ENCODE measurements at regions not wholly inside any gene's neighbourhood (a gene's known extent, or its start where the extent isn't known, plus 50 kb on each side); places are given as distances from the start of the nearest gene placed in this dataset.

- H3K36me3 Mint-ChIP-seq (ENCODE audit: insufficient read depth) = no peaks in the 10 kb centered on the region
- no peaks in the 10 kb centered on the region for H3K4me1 Mint-ChIP-seq (ENCODE audit: low read depth)
- ATAC-seq (no peak), DNase-seq (no peak)
- no peak overlapping the region for H3K4me3 Mint-ChIP-seq
- H3K9me3 Mint-ChIP-seq = peaks cover 17% of the 10 kb centered on the region
- no peaks in the 10 kb centered on the region for H3K27me3 Mint-ChIP-seq (ENCODE audit: low read depth)
Observed at GRCh38 chr9:13627071-13627470, 347.6 kb upstream of the MPDZ start.

- H3K36me3 Mint-ChIP-seq (ENCODE audit: insufficient read depth) = no peaks in the 10 kb centered on the region
- no peaks in the 10 kb centered on the region for H3K27me3 Mint-ChIP-seq (ENCODE audit: low read depth)
- H3K9me3 Mint-ChIP-seq = peaks cover 13% of the 10 kb centered on the region
- DNase-seq = no peak
- H3K4me1 Mint-ChIP-seq (ENCODE audit: low read depth) = no peaks in the 10 kb centered on the region
- H3K4me3 Mint-ChIP-seq = no peak overlapping the region
- ATAC-seq = no peak
Observed at GRCh38 chr9:13626601-13627000, 347.1 kb upstream of the MPDZ start.

- Mint-ChIP-seq H3K9me3 (no peaks in the 10 kb centered on the region), H3K36me3 (ENCODE audit: insufficient read depth) (no peaks in the 10 kb centered on the region), H3K4me1 (ENCODE audit: low read depth) (no peaks in the 10 kb centered on the region), H3K4me3 (no peak overlapping the region), H3K27me3 (ENCODE audit: low read depth) (no peaks in the 10 kb centered on the region)
- DNase-seq (no peak), ATAC-seq (no peak)
Observed at GRCh38 chr9:13621872-13622564, 342.5 kb upstream of the MPDZ start.

GRCh38 chr9:13616491-13617035 is 337.1 kb upstream of the MPDZ start:
- H3K36me3 Mint-ChIP-seq (ENCODE audit: insufficient read depth) = no peaks in the 10 kb centered on the region
- ATAC-seq = no peak
- peaks cover 7% of the 10 kb centered on the region for H3K9me3 Mint-ChIP-seq
- no peak for DNase-seq
- H3K4me3 Mint-ChIP-seq = no peak overlapping the region
- no peaks in the 10 kb centered on the region for H3K4me1 Mint-ChIP-seq (ENCODE audit: low read depth)
- H3K27me3 Mint-ChIP-seq (ENCODE audit: low read depth) = no peaks in the 10 kb centered on the region

GRCh38 chr9:13615660-13616490 is 336.4 kb upstream of the MPDZ start:
- no peak for ATAC-seq
- Mint-ChIP-seq H3K4me1 (ENCODE audit: low read depth) (no peaks in the 10 kb centered on the region), H3K36me3 (ENCODE audit: insufficient read depth) (no peaks in the 10 kb centered on the region), H3K9me3 (peaks cover 7% of the 10 kb centered on the region), H3K27me3 (ENCODE audit: low read depth) (no peaks in the 10 kb centered on the region), H3K4me3 (no peak overlapping the region)
- no peak for DNase-seq

- Mint-ChIP-seq H3K4me3 (no peak overlapping the region), H3K36me3 (ENCODE audit: insufficient read depth) (no peaks in the 10 kb centered on the region)
- no peak for ATAC-seq
Observed at GRCh38 chr9:13614060-13614459, 334.6 kb upstream of the MPDZ start.

GRCh38 chr9:13613296-13613695 is 333.8 kb upstream of the MPDZ start:
- Mint-ChIP-seq H3K4me3 (no peak overlapping the region), H3K27me3 (ENCODE audit: low read depth) (no peaks in the 10 kb centered on the region), H3K4me1 (ENCODE audit: low read depth) (no peaks in the 10 kb centered on the region), H3K9me3 (peaks cover 7% of the 10 kb centered on the region), H3K36me3 (ENCODE audit: insufficient read depth) (no peaks in the 10 kb centered on the region)
- ATAC-seq (no peak), DNase-seq (no peak)

More at GRCh38 chr9:13614060-13614459, 334.6 kb upstream of the MPDZ start:
- no peaks in the 10 kb centered on the region for H3K4me1 Mint-ChIP-seq (ENCODE audit: low read depth)
- no peak for DNase-seq
- peaks cover 7% of the 10 kb centered on the region for H3K9me3 Mint-ChIP-seq
- no peaks in the 10 kb centered on the region for H3K27me3 Mint-ChIP-seq (ENCODE audit: low read depth)

GRCh38 chr9:13608451-13608850 is 329.0 kb upstream of the MPDZ start:
- ATAC-seq (no peak), DNase-seq (no peak)
- no peaks in the 10 kb centered on the region for H3K27me3 Mint-ChIP-seq (ENCODE audit: low read depth)
- H3K36me3 Mint-ChIP-seq (ENCODE audit: insufficient read depth) = no peaks in the 10 kb centered on the region
- no peak overlapping the region for H3K4me3 Mint-ChIP-seq
- H3K9me3 Mint-ChIP-seq = no peaks in the 10 kb centered on the region
- H3K4me1 Mint-ChIP-seq (ENCODE audit: low read depth) = no peaks in the 10 kb centered on the region

GRCh38 chr9:13607481-13608441 is 328.3 kb upstream of the MPDZ start:
- H3K27me3 Mint-ChIP-seq (ENCODE audit: low read depth) = no peaks in the 10 kb centered on the region
- DNase-seq = no peak

GRCh38 chr9:13606586-13606985 is 327.1 kb upstream of the MPDZ start:
- no peak overlapping the region for H3K4me3 Mint-ChIP-seq
- peaks cover 9% of the 10 kb centered on the region for H3K9me3 Mint-ChIP-seq
- no peak for ATAC-seq
- H3K36me3 Mint-ChIP-seq (ENCODE audit: insufficient read depth) = no peaks in the 10 kb centered on the region
- no peaks in the 10 kb centered on the region for H3K4me1 Mint-ChIP-seq (ENCODE audit: low read depth)
- H3K27me3 Mint-ChIP-seq (ENCODE audit: low read depth) = no peaks in the 10 kb centered on the region
- no peak for DNase-seq

More at GRCh38 chr9:13607481-13608441, 328.3 kb upstream of the MPDZ start:
- ATAC-seq = no peak
- Mint-ChIP-seq H3K4me3 (no peak overlapping the region), H3K4me1 (ENCODE audit: low read depth) (no peaks in the 10 kb centered on the region), H3K9me3 (peaks cover 2% of the 10 kb centered on the region), H3K36me3 (ENCODE audit: insufficient read depth) (no peaks in the 10 kb centered on the region)

GRCh38 chr9:13603921-13604320 is 324.4 kb upstream of the MPDZ start:
- DNase-seq (no peak), ATAC-seq (no peak)
- Mint-ChIP-seq H3K4me3 (no peak overlapping the region), H3K27me3 (ENCODE audit: low read depth) (no peaks in the 10 kb centered on the region), H3K4me1 (ENCODE audit: low read depth) (no peaks in the 10 kb centered on the region), H3K36me3 (ENCODE audit: insufficient read depth) (no peaks in the 10 kb centered on the region), H3K9me3 (peaks cover 10% of the 10 kb centered on the region)

GRCh38 chr9:13598738-13599137 is 319.2 kb upstream of the MPDZ start:
- Mint-ChIP-seq H3K4me3 (no peak overlapping the region), H3K9me3 (peaks cover 14% of the 10 kb centered on the region), H3K36me3 (ENCODE audit: insufficient read depth) (no peaks in the 10 kb centered on the region), H3K4me1 (ENCODE audit: low read depth) (no peaks in the 10 kb centered on the region), H3K27me3 (ENCODE audit: low read depth) (no peaks in the 10 kb centered on the region)
- DNase-seq (no peak), ATAC-seq (no peak)

- ATAC-seq = no peak
- H3K9me3 Mint-ChIP-seq = peaks cover 9% of the 10 kb centered on the region
- H3K36me3 Mint-ChIP-seq (ENCODE audit: insufficient read depth) = no peaks in the 10 kb centered on the region
- no peak for DNase-seq
- H3K4me1 Mint-ChIP-seq (ENCODE audit: low read depth) = no peaks in the 10 kb centered on the region
- no peak overlapping the region for H3K4me3 Mint-ChIP-seq
- H3K27me3 Mint-ChIP-seq (ENCODE audit: low read depth) = no peaks in the 10 kb centered on the region
Observed at GRCh38 chr9:13597427-13597826, 317.9 kb upstream of the MPDZ start.

- DNase-seq = no peak
- no peak for ATAC-seq
- Mint-ChIP-seq H3K36me3 (ENCODE audit: insufficient read depth) (no peaks in the 10 kb centered on the region), H3K4me1 (ENCODE audit: low read depth) (no peaks in the 10 kb centered on the region), H3K27me3 (ENCODE audit: low read depth) (no peaks in the 10 kb centered on the region), H3K4me3 (no peak overlapping the region), H3K9me3 (peaks cover 8% of the 10 kb centered on the region)
Observed at GRCh38 chr9:13597004-13597403, 317.5 kb upstream of the MPDZ start.

Measured in activated T-cell treated with anti-CD3 and anti-CD28 coated beads, Interleukin-2, amount 50 U/mL, for 4 hours (primary cell).